Peyer's patch (tissue), 4 donors: ENCODE measurements at regions not wholly inside any gene's neighbourhood (a gene's known extent, or its start where the extent isn't known, plus 50 kb on each side); places are given as distances from the start of the nearest gene placed in this dataset.

Source experiments
- CTCF ChIP-seq, 6 experiments: fragments of 450-650 bp in 4 of 6; fragments of 200-600 bp in 2 of 6; sonication (generic) in 1 of 6; IDR thresholded peaks; one replicate each; pipeline ENCODE4 v1.5.1; 2017 to 2019; ENCODE audit warnings: antibody characterized with exemption in 6 of 6, mild to moderate bottlenecking in 3 of 6, moderate library complexity in 1 of 6
- POLR2A ChIP-seq, 2 donors: fragments of 450-650 bp; IDR thresholded peaks; one replicate each; pipeline ENCODE4 v1.5.1; 2017; ENCODE audit warnings: antibody characterized with exemption in 2 of 2, mild to moderate bottlenecking in 2 of 2, moderate library complexity in 2 of 2

DNA sequence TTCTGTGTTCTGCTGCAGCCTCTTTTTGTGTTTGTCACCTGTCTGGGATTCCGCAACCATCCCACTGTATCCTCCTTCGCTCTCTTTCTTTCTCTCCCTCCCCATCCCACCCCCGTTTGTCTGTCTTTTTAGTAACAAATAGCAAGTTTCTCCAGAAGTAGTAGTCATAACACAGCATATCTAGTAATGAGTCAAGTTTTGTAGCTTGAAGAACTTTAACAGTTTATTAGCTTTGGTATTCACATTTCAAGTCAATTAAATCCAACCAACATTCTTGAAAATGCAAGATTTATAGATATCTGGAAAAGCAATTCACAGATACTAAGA is 154.1 kb upstream of the MTPN start:
- TF ChIP-seq POLR2A (IDR thresholded peaks at IDR 0.05) (no peak), CTCF (IDR thresholded peaks at IDR 0.05) (no peak)
